ENCODE measurements at regions not wholly inside any gene's neighbourhood (a gene's known extent, or its start where the extent isn't known, plus 50 kb on each side); places are given as distances from the start of the nearest gene placed in this dataset.

- TF ChIP-seq CTCF (IDR thresholded peaks at IDR 0.05) (no peak), POLR2A (IDR thresholded peaks at IDR 0.05) (no peak), POLR2AphosphoS5 (IDR thresholded peaks at IDR 0.05) (no peak)
Observed at GRCh38 chr14:71438684-71439083, 493.5 kb upstream of the RGS6 start.

Measured in stomach (tissue), 4 donors.